ENCODE measurements at regions not wholly inside any gene's neighbourhood (a gene's known extent, or its start where the extent isn't known, plus 50 kb on each side); places are given as distances from the start of the nearest gene placed in this dataset.
"Not testable (repeated sequence)": the region's sequence is repeated elsewhere in the genome, so short reads cannot be mapped to it uniquely, and the experiment has no call there.

DNA sequence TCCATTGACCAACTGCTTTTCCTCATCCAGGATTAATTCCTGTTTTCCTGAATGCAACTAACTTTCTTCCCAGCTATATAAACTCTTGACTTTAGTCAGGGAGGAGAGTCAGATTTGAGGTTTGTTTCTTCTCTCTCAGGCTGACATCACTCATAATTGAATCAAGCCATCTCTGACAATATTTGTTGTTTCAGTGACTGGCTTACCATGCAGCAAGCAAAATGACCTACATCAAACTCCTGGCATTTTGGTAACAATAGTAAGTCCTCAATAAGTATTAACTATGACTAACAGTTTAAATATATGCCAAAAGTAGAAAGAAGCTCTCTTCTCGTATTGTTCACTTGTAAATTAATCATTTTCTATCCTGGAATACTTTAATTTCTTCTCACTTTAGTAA lies 625.7 kb upstream of the KCND2 start:
- no peak for DNase-seq (ENCODE audit: low read depth in 1 of 2, low spot score in 1 of 2)
- CTCF ChIA-PET, result no interaction called here
- no peak for FAIRE-seq
- no peaks in the 10 kb centered on the region for H3K4me1 ChIP-seq
- POLR2A ChIA-PET, result no interaction called here
- 0% methylated on average over 1 of the region's 1 CpG for WGBS (ENCODE audit: missing lambda C conversion rate)
- no peak overlapping the region for H3K4me3 ChIP-seq
- ATAC-seq, result no peak
- TF ChIP-seq ESRRA (IDR thresholded peaks at IDR 0.05; ENCODE audit: borderline replicate concordance, low read length) (no peak), RFX5 (IDR thresholded peaks at IDR 0.05) (no peak), POLR2A (IDR thresholded peaks at IDR 0.05; ENCODE audit: low read length) (no peak), ZFP36 (IDR thresholded peaks at IDR 0.05; ENCODE audit: borderline replicate concordance, partially characterized antibody) (no peak), EHF (CRISPR knock-in tag; IDR thresholded peaks at IDR 0.05) (no peak), GATA3 (IDR thresholded peaks at IDR 0.05; ENCODE audit: borderline replicate concordance) (no peak), CBX2 (IDR thresholded peaks at IDR 0.05; ENCODE audit: borderline replicate concordance, low read depth) (no peak), CBX8 (IDR thresholded peaks at IDR 0.05) (no peak), RNF2 (IDR thresholded peaks at IDR 0.05; ENCODE audit: borderline replicate concordance, low read depth) (no peak), RARB (CRISPR knock-in tag; IDR thresholded peaks at IDR 0.05) (no peak), HOXB13 (CRISPR knock-in tag; IDR thresholded peaks at IDR 0.05; ENCODE audit: low read depth) (no peak), NR3C1 (IDR thresholded peaks at IDR 0.05) (no peak), MAFK (IDR thresholded peaks at IDR 0.05; ENCODE audit: partially characterized antibody) (no peak), NFE2L2 (conservative IDR thresholded peaks at IDR 0.05; ENCODE audit: low read length) (no peak), POLR2AphosphoS2 (conservative IDR thresholded peaks at IDR 0.05; ENCODE audit: low read length) (no peak)
- TF ChIP-seq, protein P1, sequence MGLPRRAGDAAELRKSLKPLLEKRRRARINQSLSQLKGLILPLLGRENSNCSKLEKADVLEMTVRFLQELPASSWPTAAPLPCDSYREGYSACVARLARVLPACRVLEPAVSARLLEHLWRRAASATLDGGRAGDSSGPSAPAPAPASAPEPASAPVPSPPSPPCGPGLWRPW (IDR thresholded peaks at IDR 0.05), result no peak
- TF ChIP-seq, protein P2, sequence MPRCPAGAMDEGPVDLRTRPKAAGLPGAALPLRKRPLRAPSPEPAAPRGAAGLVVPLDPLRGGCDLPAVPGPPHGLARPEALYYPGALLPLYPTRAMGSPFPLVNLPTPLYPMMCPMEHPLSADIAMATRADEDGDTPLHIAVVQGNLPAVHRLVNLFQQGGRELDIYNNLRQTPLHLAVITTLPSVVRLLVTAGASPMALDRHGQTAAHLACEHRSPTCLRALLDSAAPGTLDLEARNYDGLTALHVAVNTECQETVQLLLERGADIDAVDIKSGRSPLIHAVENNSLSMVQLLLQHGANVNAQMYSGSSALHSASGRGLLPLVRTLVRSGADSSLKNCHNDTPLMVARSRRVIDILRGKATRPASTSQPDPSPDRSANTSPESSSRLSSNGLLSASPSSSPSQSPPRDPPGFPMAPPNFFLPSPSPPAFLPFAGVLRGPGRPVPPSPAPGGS (IDR thresholded peaks at IDR 0.05), result no peak
- TF ChIP-seq, protein P3, sequence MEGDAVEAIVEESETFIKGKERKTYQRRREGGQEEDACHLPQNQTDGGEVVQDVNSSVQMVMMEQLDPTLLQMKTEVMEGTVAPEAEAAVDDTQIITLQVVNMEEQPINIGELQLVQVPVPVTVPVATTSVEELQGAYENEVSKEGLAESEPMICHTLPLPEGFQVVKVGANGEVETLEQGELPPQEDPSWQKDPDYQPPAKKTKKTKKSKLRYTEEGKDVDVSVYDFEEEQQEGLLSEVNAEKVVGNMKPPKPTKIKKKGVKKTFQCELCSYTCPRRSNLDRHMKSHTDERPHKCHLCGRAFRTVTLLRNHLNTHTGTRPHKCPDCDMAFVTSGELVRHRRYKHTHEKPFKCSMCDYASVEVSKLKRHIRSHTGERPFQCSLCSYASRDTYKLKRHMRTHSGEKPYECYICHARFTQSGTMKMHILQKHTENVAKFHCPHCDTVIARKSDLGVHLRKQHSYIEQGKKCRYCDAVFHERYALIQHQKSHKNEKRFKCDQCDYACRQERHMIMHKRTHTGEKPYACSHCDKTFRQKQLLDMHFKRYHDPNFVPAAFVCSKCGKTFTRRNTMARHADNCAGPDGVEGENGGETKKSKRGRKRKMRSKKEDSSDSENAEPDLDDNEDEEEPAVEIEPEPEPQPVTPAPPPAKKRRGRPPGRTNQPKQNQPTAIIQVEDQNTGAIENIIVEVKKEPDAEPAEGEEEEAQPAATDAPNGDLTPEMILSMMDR (IDR thresholded peaks at IDR 0.05), result no peak
- H3K4me2 ChIP-seq, result no peak overlapping the region
- no peak overlapping the region for H3K27ac ChIP-seq
- H3K9me3 ChIP-seq, result no peaks in the 10 kb centered on the region

DNA sequence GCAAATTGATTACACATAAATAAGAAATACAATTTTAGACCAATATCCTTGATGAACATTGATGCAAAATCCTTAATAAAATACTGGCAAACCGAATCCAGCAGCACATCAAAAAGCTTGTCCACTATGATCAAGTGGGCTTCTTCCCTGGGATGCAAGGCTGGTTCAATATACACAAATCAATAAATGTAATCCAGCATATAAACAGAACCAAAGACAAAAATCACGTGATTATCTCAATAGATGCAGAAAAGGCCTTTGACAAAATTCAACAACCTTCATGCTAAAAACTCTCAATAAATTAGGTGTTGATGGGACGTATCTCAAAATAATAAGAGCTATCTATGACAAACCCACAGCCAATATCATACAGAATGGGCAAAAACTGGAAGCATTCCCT lies 624.2 kb upstream of the KCND2 start:
- H3K4me2 ChIP-seq; H3K27ac ChIP-seq; H3K4me3 ChIP-seq; CTCF ChIA-PET; H3K4me1 ChIP-seq; FAIRE-seq; DNase-seq (ENCODE audit: low read depth in 1 of 2, low spot score in 1 of 2); ATAC-seq; POLR2A ChIA-PET; H3K9me3 ChIP-seq: not testable (repeated sequence)
- 1% methylated on average over 3 of the region's 3 CpGs for WGBS (ENCODE audit: missing lambda C conversion rate)

DNA sequence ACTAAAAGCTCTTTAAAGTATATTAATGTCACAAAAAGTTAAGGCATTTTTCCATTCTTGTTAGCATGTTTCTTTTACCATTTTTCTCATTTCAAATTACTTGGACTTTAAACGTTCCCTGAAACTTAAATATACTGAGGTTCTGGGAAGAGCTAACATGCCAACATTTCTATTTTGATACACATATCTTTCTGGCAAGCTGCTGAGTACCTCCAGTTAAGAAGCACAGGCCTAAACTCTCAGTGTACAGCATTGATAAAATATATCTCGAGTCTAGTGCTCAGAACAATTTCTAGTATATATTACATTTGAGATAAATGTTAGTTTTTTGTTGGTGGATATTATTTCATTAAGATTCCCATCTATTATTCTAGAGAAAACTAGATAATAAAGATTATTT lies 612.9 kb upstream of the KCND2 start:
- CTCF ChIA-PET, result no interaction called here
- Histone ChIP-seq H3K4me3 (no peak overlapping the region), H3K27ac (no peak overlapping the region), H3K4me2 (no peak overlapping the region), H3K4me1 (no peaks in the 10 kb centered on the region), H3K9me3 (no peaks in the 10 kb centered on the region)
- FAIRE-seq (no peak), DNase-seq (ENCODE audit: low read depth in 1 of 2, low spot score in 1 of 2) (no peak), ATAC-seq (no peak)
- TF ChIP-seq EP300 (IDR thresholded peaks at IDR 0.05) (no peak), RNF2 (IDR thresholded peaks at IDR 0.05; ENCODE audit: borderline replicate concordance, low read depth) (no peak), CBX8 (IDR thresholded peaks at IDR 0.05) (no peak), JUNB (IDR thresholded peaks at IDR 0.05) (no peak), RFX5 (IDR thresholded peaks at IDR 0.05) (no peak), NPAS2 (CRISPR knock-in tag; IDR thresholded peaks at IDR 0.05; ENCODE audit: borderline replicate concordance) (no peak), HEYL (CRISPR knock-in tag; IDR thresholded peaks at IDR 0.05) (no peak), HOXB5 (CRISPR knock-in tag; IDR thresholded peaks at IDR 0.05) (no peak), SMC3 (IDR thresholded peaks at IDR 0.05) (no peak), HDAC2 (IDR thresholded peaks at IDR 0.05) (no peak), GATA3 (IDR thresholded peaks at IDR 0.05; ENCODE audit: borderline replicate concordance) (no peak)
- TF ChIP-seq, protein P4, sequence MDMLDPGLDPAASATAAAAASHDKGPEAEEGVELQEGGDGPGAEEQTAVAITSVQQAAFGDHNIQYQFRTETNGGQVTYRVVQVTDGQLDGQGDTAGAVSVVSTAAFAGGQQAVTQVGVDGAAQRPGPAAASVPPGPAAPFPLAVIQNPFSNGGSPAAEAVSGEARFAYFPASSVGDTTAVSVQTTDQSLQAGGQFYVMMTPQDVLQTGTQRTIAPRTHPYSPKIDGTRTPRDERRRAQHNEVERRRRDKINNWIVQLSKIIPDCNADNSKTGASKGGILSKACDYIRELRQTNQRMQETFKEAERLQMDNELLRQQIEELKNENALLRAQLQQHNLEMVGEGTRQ (IDR thresholded peaks at IDR 0.05), result no peak
- TF ChIP-seq, protein P5, sequence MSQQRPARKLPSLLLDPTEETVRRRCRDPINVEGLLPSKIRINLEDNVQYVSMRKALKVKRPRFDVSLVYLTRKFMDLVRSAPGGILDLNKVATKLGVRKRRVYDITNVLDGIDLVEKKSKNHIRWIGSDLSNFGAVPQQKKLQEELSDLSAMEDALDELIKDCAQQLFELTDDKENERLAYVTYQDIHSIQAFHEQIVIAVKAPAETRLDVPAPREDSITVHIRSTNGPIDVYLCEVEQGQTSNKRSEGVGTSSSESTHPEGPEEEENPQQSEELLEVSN (IDR thresholded peaks at IDR 0.05; ENCODE audit: borderline replicate concordance, low read depth), result no peak
- 7% methylated on average over 2 of the region's 2 CpGs for WGBS (ENCODE audit: missing lambda C conversion rate)
- POLR2A ChIA-PET, result no interaction called here
